GM12892 (cell line): ENCODE measurements at regions not wholly inside any gene's neighbourhood (a gene's known extent, or its start where the extent isn't known, plus 50 kb on each side); places are given as distances from the start of the nearest gene placed in this dataset.

ENCODE experiments used
- DNase-seq: peaks from one replicate; pipeline ENCODE4 v3.0.0; 2011; ENCODE audit not compliant: insufficient read length
- FAIRE-seq: peaks from 2 replicates; lab custom pipeline; 2011; peaks lifted over from hg19 to GRCh38; lab: Jason Lieb, UNC
- POLR2A ChIP-seq: IDR thresholded peaks from 2 replicates; pipeline ENCODE4 v1.6.1; 2011; ENCODE audit warnings: low read depth, low read length, control low read depth
- POLR2AphosphoS5 ChIP-seq: IDR thresholded peaks from 2 replicates; pipeline ENCODE4 v1.6.1; 2011; ENCODE audit warnings: low read depth, low read length, control low read depth
- TAF1 ChIP-seq: IDR thresholded peaks from 2 replicates; pipeline ENCODE4 v1.6.1; 2011; ENCODE audit warnings: low read depth, mild to moderate bottlenecking, control low read depth, low read length, borderline replicate concordance

DNA sequence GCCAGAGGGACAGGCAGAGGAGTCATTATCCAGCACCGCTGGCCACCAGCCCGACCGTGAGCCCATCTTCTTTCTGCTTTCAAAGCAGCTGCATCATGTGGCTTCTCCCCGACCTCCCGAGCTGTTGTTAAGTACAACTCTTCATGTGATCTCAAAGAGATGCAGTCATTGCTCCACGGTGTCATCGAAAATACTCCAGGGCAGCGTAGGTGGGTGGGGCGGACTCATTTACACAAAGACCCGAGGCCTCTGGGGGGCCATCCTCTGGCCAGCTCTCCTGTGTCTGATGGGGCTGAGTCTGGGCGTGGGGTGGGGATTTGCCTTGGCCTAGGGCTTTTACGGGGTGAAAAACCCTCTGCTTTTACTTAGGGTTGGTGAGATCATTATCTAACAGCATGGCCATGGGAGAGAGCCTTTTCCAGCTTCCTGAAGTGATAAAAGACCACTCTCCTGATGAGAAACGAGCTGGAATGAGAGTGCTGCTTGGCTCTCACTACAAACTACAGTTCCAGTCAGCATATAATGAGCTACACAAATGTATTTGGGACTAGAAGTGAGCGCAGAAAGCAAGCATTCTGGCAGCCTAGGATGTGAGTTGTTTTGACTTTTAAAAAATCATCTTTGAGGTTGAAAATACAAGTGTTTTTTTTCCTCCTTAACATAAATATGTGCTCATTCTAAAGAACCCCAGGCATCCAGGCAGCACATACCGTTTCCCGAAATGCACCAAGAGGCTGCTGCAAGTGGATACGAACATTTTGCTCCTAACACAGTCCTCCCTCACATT is 165.0 kb downstream of the RHOU start:
- no peak for TF ChIP-seq TAF1
- TF ChIP-seq POLR2A: no peak
- TF ChIP-seq POLR2AphosphoS5: no peak
- no peak for FAIRE-seq
- DNase-seq: no peak

DNA sequence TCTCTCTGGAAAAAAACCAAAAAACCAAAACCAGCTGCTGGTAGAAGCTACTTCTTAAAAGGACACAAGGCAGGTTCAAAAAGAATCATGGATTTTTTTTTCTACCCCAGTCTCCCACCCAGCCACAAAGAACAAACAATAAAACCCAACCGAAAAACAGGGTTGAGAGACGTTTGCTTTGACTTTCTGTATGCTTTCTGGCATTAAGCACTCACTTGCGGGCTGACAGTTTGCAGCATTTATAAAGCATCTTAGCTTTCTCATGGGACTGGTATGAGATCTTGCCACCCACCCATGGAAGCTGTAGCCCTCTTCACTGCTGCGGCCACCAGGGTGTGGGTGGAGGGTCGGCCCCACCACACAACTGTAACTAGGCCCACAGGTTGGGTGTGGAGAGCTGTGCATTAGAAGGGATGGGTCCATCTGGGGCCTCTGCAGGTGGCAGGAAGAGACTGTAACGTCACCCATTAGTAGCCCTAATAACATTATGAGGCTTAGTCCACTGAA is 165.7 kb downstream of the RHOU start:
- DNase-seq (no peak), FAIRE-seq (no peak)
- TF ChIP-seq POLR2AphosphoS5 (no peak), POLR2A (no peak), TAF1 (no peak)

DNA sequence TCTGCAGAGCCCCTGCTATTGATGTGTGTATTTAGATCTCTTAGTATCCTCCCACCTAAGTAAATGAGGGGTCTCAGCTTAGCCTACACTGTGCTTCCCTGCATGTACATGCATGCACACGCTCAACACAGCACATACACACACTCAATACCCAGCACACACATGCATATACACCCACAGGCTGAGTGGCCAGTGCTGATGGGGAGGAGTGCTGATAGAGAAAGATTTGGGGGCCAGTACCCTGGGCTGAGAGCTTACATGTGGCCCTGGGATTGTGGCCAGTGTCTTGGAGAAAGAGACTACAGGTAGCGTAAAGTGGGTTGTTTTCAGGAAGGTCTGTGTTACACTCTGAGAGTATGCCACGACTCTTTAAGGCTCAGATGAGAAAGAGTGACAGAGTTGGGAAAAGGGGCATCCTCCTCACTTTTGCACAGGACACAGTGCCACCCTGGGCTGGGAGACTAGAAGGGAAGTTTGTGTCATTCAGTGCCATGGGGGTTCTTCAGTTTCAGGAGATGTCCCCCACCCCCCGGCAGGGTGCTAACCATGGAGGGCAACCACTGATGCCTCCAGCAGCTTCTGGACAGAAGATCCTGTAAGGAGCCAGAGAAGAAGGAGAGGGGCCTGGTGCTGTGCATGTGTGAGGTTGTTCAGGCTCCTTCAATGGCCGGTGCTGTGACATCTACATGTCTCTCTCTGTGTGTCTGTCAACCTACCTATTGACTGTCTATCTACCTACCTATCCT is 166.8 kb downstream of the RHOU start:
- FAIRE-seq: no peak

DNA sequence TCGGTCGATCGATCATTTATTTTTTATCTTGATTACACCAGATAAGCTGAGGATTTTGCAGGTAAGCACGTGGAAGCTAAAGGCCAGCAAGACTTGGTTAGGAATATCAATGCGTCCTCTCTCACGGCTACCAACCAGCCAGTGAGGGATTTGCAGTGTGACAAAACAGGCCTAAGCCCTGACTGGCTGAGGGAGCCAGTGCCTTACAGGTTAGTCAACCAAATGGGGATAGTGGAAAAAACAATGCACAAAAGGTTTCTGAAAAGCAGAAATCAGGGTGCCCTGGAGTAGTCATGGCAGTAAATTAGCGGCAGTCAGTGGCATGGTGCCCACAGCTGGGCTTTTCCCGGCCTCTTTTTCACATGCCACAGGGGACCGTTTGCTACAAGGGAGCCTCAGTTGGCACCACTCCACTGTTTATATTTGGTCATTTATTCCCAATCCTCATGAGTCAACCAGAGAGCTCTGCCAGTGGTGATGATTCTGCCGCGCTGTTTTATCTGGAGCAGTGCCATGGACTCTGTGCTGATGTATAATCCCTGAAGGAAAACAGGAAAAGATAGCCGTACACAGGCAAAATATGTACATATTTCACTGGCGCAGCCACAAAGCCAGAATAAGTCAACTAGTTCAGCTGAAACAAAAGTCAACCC is 167.6 kb downstream of the RHOU start:
- no peak for TF ChIP-seq TAF1
- no peak for TF ChIP-seq POLR2A
- no peak for TF ChIP-seq POLR2AphosphoS5
- FAIRE-seq (no peak), DNase-seq (no peak)

More for the DNA sequence above, 166.8 kb downstream of the RHOU start:
- no peak for TF ChIP-seq POLR2AphosphoS5
- TF ChIP-seq TAF1: no peak
- no peak for TF ChIP-seq POLR2A
- no peak for DNase-seq

DNA sequence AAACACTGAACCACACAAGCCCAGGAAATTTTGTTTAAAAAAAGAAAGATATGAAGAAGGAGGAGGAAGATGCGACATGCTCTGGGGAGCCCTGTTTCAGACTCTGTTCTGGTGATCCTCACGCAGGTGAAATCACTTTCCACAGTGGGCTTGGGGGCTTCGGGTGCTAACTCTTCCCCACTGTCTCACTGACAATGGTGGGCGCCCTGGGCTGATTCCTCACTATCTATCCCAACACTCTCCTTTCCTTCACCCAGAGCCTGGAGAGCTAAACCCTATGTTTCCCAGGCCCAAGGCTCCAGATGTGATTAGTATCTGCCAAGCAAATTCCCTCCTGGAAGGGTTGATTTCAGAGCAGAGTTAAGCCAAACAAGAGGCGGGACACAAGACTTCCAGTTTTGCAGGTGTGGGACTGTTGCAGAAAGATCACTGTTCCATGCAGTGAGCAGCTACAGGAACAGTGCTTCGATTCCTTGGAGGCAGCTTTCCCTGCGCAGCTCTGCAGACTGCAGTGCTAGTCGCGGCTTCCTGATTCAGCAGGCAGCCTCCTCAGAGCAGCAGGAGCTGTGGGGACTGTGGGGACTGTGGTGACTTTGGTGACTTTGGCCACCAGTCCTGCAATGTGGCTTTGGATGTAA is 168.3 kb downstream of the RHOU start:
- TF ChIP-seq POLR2AphosphoS5: no peak
- no peak for TF ChIP-seq POLR2A
- no peak for TF ChIP-seq TAF1
- FAIRE-seq (no peak), DNase-seq (no peak)

DNA sequence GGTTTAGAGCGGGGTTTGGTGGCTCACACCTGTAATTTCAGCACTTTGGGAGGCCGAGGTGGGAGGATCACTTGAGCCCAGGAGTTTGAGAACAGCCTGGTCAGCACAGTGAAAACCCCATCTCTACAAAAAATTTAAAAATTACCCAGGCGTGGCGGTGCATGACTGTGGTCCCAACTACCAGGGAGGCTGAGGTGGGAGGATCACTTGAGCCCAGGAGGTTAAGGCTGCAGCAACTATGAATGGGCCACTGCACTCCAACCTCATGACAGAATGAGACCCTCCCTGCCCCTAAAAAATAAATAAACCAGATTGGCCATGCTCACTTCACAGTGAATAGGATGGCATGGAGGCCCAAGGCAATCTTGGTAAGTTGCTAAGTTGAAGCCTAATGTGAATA is 168.9 kb downstream of the RHOU start:
- TF ChIP-seq POLR2A: no peak
- no peak for TF ChIP-seq POLR2AphosphoS5
- TF ChIP-seq TAF1: no peak
- DNase-seq (no peak), FAIRE-seq (no peak)

DNA sequence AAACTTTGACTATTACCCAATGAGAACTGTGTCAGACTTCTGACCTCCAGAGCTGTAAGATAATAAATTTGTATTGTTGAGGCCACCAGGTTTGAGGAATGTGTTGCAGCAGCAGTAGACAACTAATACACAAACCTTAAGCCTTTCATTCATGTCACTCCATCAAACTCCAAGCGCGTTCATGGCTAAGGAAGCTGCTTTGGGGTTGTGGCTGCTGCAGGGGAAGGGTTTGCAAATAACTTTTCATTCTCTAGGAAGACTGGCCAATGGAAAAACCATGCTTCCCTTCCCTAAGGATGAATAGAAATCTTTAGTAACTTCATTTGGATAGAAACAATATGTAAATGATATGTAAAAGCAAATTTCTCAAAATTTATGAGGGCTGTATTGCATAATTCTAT is 170.4 kb downstream of the RHOU start:
- FAIRE-seq (no peak), DNase-seq (no peak)
- TF ChIP-seq POLR2AphosphoS5: no peak
- no peak for TF ChIP-seq POLR2A
- TF ChIP-seq TAF1: no peak

DNA sequence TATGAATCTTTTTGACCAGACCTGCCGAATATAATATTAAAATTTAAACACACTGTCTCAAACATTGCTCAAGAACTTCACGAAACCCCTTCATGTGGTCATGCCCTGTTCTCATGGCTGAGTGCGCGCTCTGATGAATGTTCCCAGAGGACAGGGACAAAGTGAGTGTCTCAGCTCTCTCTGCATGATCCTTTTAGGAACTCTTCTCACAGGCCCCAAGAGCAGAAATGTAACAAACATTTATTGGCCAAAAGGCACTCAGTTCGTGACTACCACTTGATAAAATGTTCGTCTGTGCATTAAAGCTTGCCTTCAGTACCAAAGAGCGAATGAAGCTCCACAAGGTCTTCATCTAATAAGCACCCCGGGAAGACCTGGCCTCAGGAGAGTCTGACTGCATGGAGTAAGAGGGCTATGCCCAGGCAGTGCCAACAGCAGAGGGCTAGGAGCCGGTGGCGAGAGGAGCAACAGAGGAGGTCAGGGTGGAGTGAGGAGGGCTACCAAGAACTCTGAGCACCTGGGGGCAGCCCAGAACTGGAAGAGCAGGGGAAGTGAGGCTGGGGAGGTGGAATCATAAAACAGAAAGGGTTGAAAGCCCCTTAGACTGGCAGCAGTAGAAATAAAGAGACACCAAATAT is 171.1 kb downstream of the RHOU start:
- DNase-seq (no peak), FAIRE-seq (no peak)
- no peak for TF ChIP-seq POLR2A
- no peak for TF ChIP-seq POLR2AphosphoS5
- TF ChIP-seq TAF1: no peak

DNA sequence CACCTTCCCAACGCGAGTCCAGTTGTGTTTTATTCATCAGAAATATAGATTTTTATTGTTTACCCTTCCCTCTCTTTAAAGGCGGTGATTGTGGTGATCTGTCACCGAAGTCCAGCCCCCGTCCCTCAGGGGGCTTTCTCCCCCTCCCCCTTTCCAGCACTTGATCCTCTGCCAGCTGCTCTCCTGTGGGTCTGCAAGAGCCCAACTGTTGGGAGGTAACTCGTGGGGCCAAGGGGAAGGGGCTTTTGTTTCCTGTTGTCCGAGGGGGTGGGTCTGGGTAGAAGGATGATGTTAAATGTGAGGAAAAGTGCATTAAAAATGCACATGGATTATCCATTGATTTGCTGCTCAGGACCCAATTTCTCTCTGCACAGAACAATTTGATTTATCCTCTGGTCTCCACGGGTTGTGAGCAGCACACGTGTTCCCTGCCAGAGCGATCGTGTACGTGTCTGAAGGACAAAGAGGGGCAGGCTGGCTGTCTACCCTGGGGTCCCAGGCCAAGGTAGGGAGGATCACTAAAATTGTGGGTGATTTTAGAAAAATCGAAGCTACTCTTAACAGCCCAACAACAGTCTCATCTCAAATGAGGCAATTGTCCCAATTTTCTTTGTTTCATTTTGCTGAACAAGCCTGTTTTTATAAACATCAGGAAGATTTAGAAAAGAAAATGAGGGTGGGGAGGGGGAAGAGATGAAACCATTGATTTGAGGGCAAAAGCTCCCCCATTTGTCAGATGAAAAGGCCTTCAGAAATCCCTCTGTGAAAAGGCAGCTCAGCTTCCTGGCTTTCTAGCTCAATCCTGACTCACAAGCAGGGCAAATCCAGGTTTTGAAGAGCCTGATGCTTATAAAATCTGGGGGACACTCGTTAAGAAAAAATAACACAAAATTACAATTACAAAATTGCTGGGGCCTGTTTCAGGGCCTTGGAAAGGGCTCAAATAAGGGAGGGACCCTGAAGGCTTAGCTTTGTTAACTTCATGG is 176.2 kb downstream of the RHOU start:
- TF ChIP-seq POLR2A (no peak), POLR2AphosphoS5 (no peak), TAF1 (no peak)
- DNase-seq (no peak), FAIRE-seq (no peak)
